ENCODE measurements at regions not wholly inside any gene's neighbourhood (a gene's known extent, or its start where the extent isn't known, plus 50 kb on each side); places are given as distances from the start of the nearest gene placed in this dataset.

GRCh38 chr1:79785964-79786363 lies 779.4 kb upstream of the ADGRL4 start:
- Histone ChIP-seq H4K91ac (replicated peaks; ENCODE audit: insufficient read length, low read length) (no peak overlapping the region), H3K18ac (ENCODE audit: extremely low read depth, low read length) (no peak overlapping the region), H3K27me3 (replicated peaks in 1 of 4; ENCODE audit: control insufficient read depth in 3 of 4, extremely low read depth in 1 of 4, insufficient read depth in 3 of 4, low read length in 3 of 4) (no peaks in the 10 kb centered on the region), H3K79me2 (ENCODE audit: control insufficient read depth in 1 of 2, insufficient read depth in 2 of 2, low read length in 2 of 2) (no peaks in the 10 kb centered on the region), H3K56ac (replicated peaks; ENCODE audit: insufficient read length, low read depth, low read length) (no peak overlapping the region), H2BK20ac (ENCODE audit: low read length) (no peak overlapping the region), H2BK120ac (replicated peaks; ENCODE audit: low read depth, low read length) (no peak overlapping the region), H3K23me2 (ENCODE audit: low read depth, low read length) (no peaks in the 10 kb centered on the region), H4K5ac (ENCODE audit: insufficient read length, low read depth, low read length) (no peak overlapping the region), H3K23ac (ENCODE audit: insufficient read length) (no peak overlapping the region), H3K4me2 (ENCODE audit: insufficient read depth in 1 of 2, low read depth in 2 of 2, low read length in 2 of 2) (no peak overlapping the region), H3K14ac (ENCODE audit: insufficient read length) (no peak overlapping the region), H3K4ac (replicated peaks; ENCODE audit: insufficient read length, low read depth, low read length) (no peak overlapping the region), H3K4me3 (ENCODE audit: extremely low read depth in 1 of 4, insufficient read depth in 2 of 4, low read depth in 3 of 4, low read length in 4 of 4) (no peak overlapping the region), H2BK12ac (ENCODE audit: low read depth, low read length) (no peak overlapping the region), H4K20me1 (replicated peaks in 1 of 2; ENCODE audit: control insufficient read depth in 1 of 2, insufficient read depth in 2 of 2, low read length in 2 of 2) (no peaks in the 10 kb centered on the region), H2BK15ac (ENCODE audit: low read length) (no peak overlapping the region), H3K4me1 (replicated peaks in 1 of 4; ENCODE audit: control insufficient read depth in 3 of 4, insufficient read depth in 4 of 4, low read length in 3 of 4) (no peaks in the 10 kb centered on the region), H4K8ac (ENCODE audit: extremely low read depth, insufficient read depth, low read length) (no peak overlapping the region), H3K36me3 (ENCODE audit: control insufficient read depth in 2 of 4, insufficient read depth in 4 of 4, low read length in 3 of 4) (no peaks in the 10 kb centered on the region), H3K27ac (ENCODE audit: low read depth, low read length) (no peak overlapping the region), H3K9ac (replicated peaks in 1 of 4; ENCODE audit: extremely low read depth in 1 of 4, low read depth in 3 of 4, low read length in 3 of 4) (no peak overlapping the region), H2AFZ (ENCODE audit: low read length) (no peak overlapping the region), H2BK5ac (ENCODE audit: low read depth, low read length) (no peak overlapping the region), H2AK5ac (ENCODE audit: low read depth, low read length) (no peak overlapping the region), H3K9me3 (ENCODE audit: insufficient read depth in 2 of 2, low read depth in 1 of 2, low read length in 1 of 2) (no peaks in the 10 kb centered on the region), H3K79me1 (ENCODE audit: low read depth, low read length) (no peaks in the 10 kb centered on the region)
- ChIA-PET CTCF (ENCODE audit: partially characterized antibody) (interaction anchor here (0.6 kb wide), 1 partner anchor 32 kb away, joined by 3 read pairs; no protein-coding TSS in a partner anchor), POLR2A (ENCODE audit: partially characterized antibody) (no interaction called here)
- WGBS, 2 experiments (ENCODE audit: extremely low coverage in 1 of 2, insufficient coverage in 1 of 2, insufficient read length in 1 of 2, insufficient replicate concordance in 2 of 2, low coverage in 1 of 2, low lambda C conversion rate in 2 of 2, missing lambda C conversion rate in 1 of 2), result 88% methylated on average over 1 of the region's 1 CpG; no CpG with 5 or more reads in 1 of the 2 experiments
- DNase-seq (ENCODE audit: low read depth in 1 of 2, low spot score in 2 of 2), result no peak
- no peak for FAIRE-seq
- TF ChIP-seq RBBP5 (IDR thresholded peaks at IDR 0.05; ENCODE audit: borderline replicate concordance, low read depth, low read length) (no peak), ATF2 (IDR thresholded peaks at IDR 0.05; ENCODE audit: low read length) (no peak), NANOG (IDR thresholded peaks at IDR 0.05; ENCODE audit: insufficient read depth, low read depth, low read length, poor library complexity, severe bottlenecking) (no peak), USF2 (IDR thresholded peaks at IDR 0.05; ENCODE audit: low read length) (no peak), RAD21 (IDR thresholded peaks at IDR 0.05 in 1 of 2, conservative IDR thresholded peaks at IDR 0.05 in 1 of 2; ENCODE audit: low read depth in 2 of 2, low read length in 2 of 2) (no peak), JUND (IDR thresholded peaks at IDR 0.05; ENCODE audit: low read length) (no peak), MAX (IDR thresholded peaks at IDR 0.05) (no peak), TCF12 (IDR thresholded peaks at IDR 0.05; ENCODE audit: low read depth, low read length) (no peak), NRF1 (IDR thresholded peaks at IDR 0.05; ENCODE audit: low read depth, low read length) (no peak), BRCA1 (IDR thresholded peaks at IDR 0.05; ENCODE audit: low read depth, low read length) (no peak), SP2 (IDR thresholded peaks at IDR 0.05; ENCODE audit: low read length) (no peak)

All from H1 (cell line).